ENCODE measurements at regions not wholly inside any gene's neighbourhood (a gene's known extent, or its start where the extent isn't known, plus 50 kb on each side); places are given as distances from the start of the nearest gene placed in this dataset.

- no peak overlapping the region for H3K4ac ChIP-seq (ENCODE audit: low read depth, low read length)
- H3K79me2 ChIP-seq (ENCODE audit: insufficient read depth, low read length): no peaks in the 10 kb centered on the region
- no peaks in the 10 kb centered on the region; the same call in 1 of the 2 replicates for H3K27me3 ChIP-seq (ENCODE audit: insufficient read depth, low read length)
- no peak overlapping the region for H2BK5ac ChIP-seq (ENCODE audit: insufficient read length, low read length)
- H3K9me3 ChIP-seq (ENCODE audit: control insufficient read depth, low read depth, low read length): no peaks in the 10 kb centered on the region
- H3K9ac ChIP-seq (ENCODE audit: extremely low read depth, insufficient read length, low read length): no peak overlapping the region
- WGBS (ENCODE audit: extremely low coverage, insufficient read length, low lambda C conversion rate): no CpG with 5 or more reads among the region's 74 CpGs
- no peak overlapping the region for H2BK120ac ChIP-seq (ENCODE audit: low read depth, low read length, poor library complexity, severe bottlenecking)
- no peak overlapping the region for H4K8ac ChIP-seq (replicated peaks; ENCODE audit: insufficient read length, low read depth, low read length)
- no peak overlapping the region for H3K23ac ChIP-seq (ENCODE audit: insufficient read length, low read depth, low read length)
- H3K18ac ChIP-seq (ENCODE audit: insufficient read length, low read depth, low read length): no peak overlapping the region
- Mint-ChIP-seq H3K27me3 (ENCODE audit: low read depth) (peaks cover 67% of the 10 kb centered on the region), H3K27ac (no peak overlapping the region), H3K36me3 (ENCODE audit: insufficient read depth in 1 of 3, low read depth in 3 of 3) (no peaks in the 10 kb centered on the region; a peak in 1 of 7 replicates), H3K4me1 (peaks cover 4 to 7% of the 10 kb centered on the region in 2 experiments; a peak in 3 of 4 replicates), H3K4me3 (peak overlapping the region; percentile 32 to 34; a peak in 2 of 5 replicates), H3K9me3 (no peaks in the 10 kb centered on the region)
- H3K79me1 ChIP-seq (ENCODE audit: insufficient read depth, low read depth, low read length, poor library complexity, severe bottlenecking): no peaks in the 10 kb centered on the region
- TF ChIP-seq CTCF (conservative IDR thresholded peaks at IDR 0.05): peak; percentile 51; the same call in 2 of the 3 replicates
- H3K23me2 ChIP-seq (ENCODE audit: insufficient read length, low read depth, low read length, poor library complexity, severe bottlenecking): peaks cover 8% of the 10 kb centered on the region
- no peak overlapping the region for H2BK20ac ChIP-seq (ENCODE audit: low read depth, low read length, poor library complexity, severe bottlenecking)
- H3K4me1 ChIP-seq (ENCODE audit: insufficient read depth, low read length): no peaks in the 10 kb centered on the region
- H3K14ac ChIP-seq (ENCODE audit: insufficient read depth, low read length): no peak overlapping the region; the same call in 1 of the 2 replicates
- H3K4me2 ChIP-seq (ENCODE audit: insufficient read depth, insufficient read length, low read length): peak overlapping the region; percentile 44
- no peak overlapping the region for H2BK15ac ChIP-seq (ENCODE audit: low read depth, low read length)
- H2AK5ac ChIP-seq (ENCODE audit: insufficient read length, low read length): no peak overlapping the region
- H4K5ac ChIP-seq (ENCODE audit: insufficient read length, low read depth, low read length): no peak overlapping the region
- no peak overlapping the region for H3T11ph ChIP-seq (ENCODE audit: low read length)
- no peak overlapping the region for H2AFZ ChIP-seq (ENCODE audit: low read length)
- H3K56ac ChIP-seq (ENCODE audit: insufficient read length, low read depth, low read length): no peak overlapping the region
- no peak overlapping the region for H2BK12ac ChIP-seq (ENCODE audit: insufficient read length, low read depth, low read length)
- H3K27ac ChIP-seq (ENCODE audit: insufficient read length, low read depth, low read length): no peak overlapping the region
- no peak overlapping the region for H4K91ac ChIP-seq (ENCODE audit: insufficient read length, low read depth, low read length)
- DNase-seq: peak; percentile 75
- H4K20me1 ChIP-seq (ENCODE audit: control insufficient read depth, insufficient read depth, insufficient read length): no peaks in the 10 kb centered on the region
These were observed 173.0 kb downstream of the OLFM4 start for GRCh38 chr13:53201454-53202225.

Measured in H9 (cell line).